ENCODE measurements at regions not wholly inside any gene's neighbourhood (a gene's known extent, or its start where the extent isn't known, plus 50 kb on each side); places are given as distances from the start of the nearest gene placed in this dataset.

GRCh38 chr15:79740561-79740960, 156.3 kb downstream of the MTHFS start:
- TF ChIP-seq YY1 (IDR thresholded peaks at IDR 0.05; ENCODE audit: insufficient read depth, insufficient read length) = no peak
- no peak for TF ChIP-seq SUZ12 (IDR thresholded peaks at IDR 0.05; ENCODE audit: extremely low read depth, insufficient read depth, insufficient read length)
